CD4-positive, alpha-beta T cell (primary cell): ENCODE measurements at regions not wholly inside any gene's neighbourhood (a gene's known extent, or its start where the extent isn't known, plus 50 kb on each side); places are given as distances from the start of the nearest gene placed in this dataset.

Experiments used
- ATAC-seq: fragments of 200-7000 bp; cut with Tn5 transposase; one replicate; pipeline ENCODE4 v1.10.0; 2022; ENCODE audit warnings: mild to moderate bottlenecking; ENCODE audit not compliant: poor library complexity
- CTCF ChIA-PET: fragments of 350-600 bp; sonication (Branson Sonifier 250); formaldehyde crosslinking; loops from one replicate; lab custom pipeline; 2021; ENCODE audit warnings: antibody characterized with exemption, inconsistent platforms; lab: Charles Lee
- POLR2A ChIA-PET: fragments of 350-600 bp; sonication (Branson Sonifier 250); formaldehyde crosslinking; loops from one replicate; lab custom pipeline; 2021; ENCODE audit warnings: antibody characterized with exemption, inconsistent platforms; lab: Charles Lee
- DNase-seq, 14 experiments: peaks; one replicate each; pipeline ENCODE4 v3.0.0-alpha.2; 2013 to 2020; ENCODE audit warnings: mixed read lengths in 2 of 14
- H3K27ac ChIP-seq, 2 donors: one replicate each; pipeline versions ENCODE4 v1.5.1 to v1.7.0; 2013; ENCODE audit warnings: low read length in 2 of 2, low read depth in 1 of 2, mild to moderate bottlenecking in 1 of 2
- H3K27me3 ChIP-seq, 2 experiments: 1 replicate in 1 of 2; 2 replicates in 1 of 2; pipeline versions ENCODE4 v1.6.1 to v1.7.0; 2013; ENCODE audit warnings: low read length in 2 of 2, control low read depth in 1 of 2, mild to moderate bottlenecking in 1 of 2, moderate library complexity in 1 of 2; ENCODE audit not compliant: insufficient read depth in 2 of 2, control insufficient read depth in 1 of 2
- H3K36me3 ChIP-seq: one replicate; pipeline ENCODE4 v1.6.1; 2013; ENCODE audit warnings: low read length, control low read depth; ENCODE audit not compliant: insufficient read depth
- H3K4me1 ChIP-seq: one replicate; pipeline ENCODE4 v1.6.1; 2013; ENCODE audit warnings: low read length, control low read depth; ENCODE audit not compliant: insufficient read depth
- H3K4me3 ChIP-seq: one replicate; pipeline ENCODE4 v1.5.1; 2013; ENCODE audit warnings: mild to moderate bottlenecking, low read length, moderate library complexity
- H3K9me3 ChIP-seq, 2 experiments: 1 replicate in 1 of 2; 2 replicates in 1 of 2; pipeline versions ENCODE4 v1.6.1 to v1.7.0; 2013; ENCODE audit warnings: low read length in 2 of 2, mild to moderate bottlenecking in 2 of 2, control low read depth in 1 of 2, moderate library complexity in 1 of 2; ENCODE audit not compliant: control insufficient read depth in 1 of 2, insufficient read depth in 1 of 2
- H3K27ac Mint-ChIP-seq: one replicate; pipeline ENCODE4 v1.8.0; 2020; ENCODE audit warnings: mixed read lengths
- H3K27me3 Mint-ChIP-seq: one replicate; pipeline ENCODE4 v1.8.0; 2021; ENCODE audit warnings: mixed read lengths
- H3K36me3 Mint-ChIP-seq: one replicate; pipeline ENCODE4 v1.8.0; 2021; ENCODE audit warnings: low read depth, mixed read lengths
- H3K4me1 Mint-ChIP-seq: one replicate; pipeline ENCODE4 v1.8.0; 2021; ENCODE audit warnings: low read depth, mixed read lengths
- H3K4me3 Mint-ChIP-seq: one replicate; pipeline ENCODE4 v1.8.0; 2020; ENCODE audit warnings: mild to moderate bottlenecking, mixed read lengths
- H3K9me3 Mint-ChIP-seq: one replicate; pipeline ENCODE4 v1.8.0; 2020; ENCODE audit warnings: mixed read lengths
- CTCF ChIP-seq: fragments of 200-600 bp; IDR thresholded peaks from one replicate; pipeline ENCODE4 v1.8.0; 2022; ENCODE audit warnings: antibody characterized with exemption, mild to moderate bottlenecking
- intact Hi-C, 2 experiments: fragments of 100-400 bp; cut with DNase I in 1 of 2; cut with micrococcal nuclease in 1 of 2; formaldehyde crosslinking; loops; one replicate each; pipeline versions ENCODE4 v1.15.1 to v1.9.0; 2023 to 2025; cut with DNase I, micrococcal nuclease

GRCh38 chrX:125826080-125826479 is 340.0 kb downstream of the DCAF12L2 start:
- no peaks in the 10 kb centered on the region for H3K4me1 ChIP-seq
- ATAC-seq (no peak), DNase-seq (no peak)
- Mint-ChIP-seq H3K36me3 (no peaks in the 10 kb centered on the region), H3K4me3 (no peak overlapping the region), H3K4me1 (no peaks in the 10 kb centered on the region), H3K9me3 (no peaks in the 10 kb centered on the region), H3K27me3 (no peaks in the 10 kb centered on the region), H3K27ac (no peak overlapping the region)
- intact Hi-C loops, result no loop called here
- ChIA-PET POLR2A (no interaction called here), CTCF (no interaction called here)
- H3K27ac ChIP-seq, result no peak overlapping the region
- H3K4me3 ChIP-seq, result no peak overlapping the region
- H3K27me3 ChIP-seq, result no peaks in the 10 kb centered on the region
- no peak for TF ChIP-seq CTCF
- no peaks in the 10 kb centered on the region for H3K36me3 ChIP-seq
- H3K9me3 ChIP-seq, result no peaks in the 10 kb centered on the region

- Mint-ChIP-seq H3K4me1 (no peaks in the 10 kb centered on the region), H3K27me3 (no peaks in the 10 kb centered on the region), H3K4me3 (no peak overlapping the region), H3K36me3 (no peaks in the 10 kb centered on the region), H3K27ac (no peak overlapping the region), H3K9me3 (no peaks in the 10 kb centered on the region)
- ATAC-seq (no peak), DNase-seq (no peak)
- Histone ChIP-seq H3K36me3 (no peaks in the 10 kb centered on the region), H3K4me3 (no peak overlapping the region), H3K4me1 (no peaks in the 10 kb centered on the region), H3K27ac (no peak overlapping the region), H3K9me3 (no peaks in the 10 kb centered on the region), H3K27me3 (no peaks in the 10 kb centered on the region)
- TF ChIP-seq CTCF, result no peak
- intact Hi-C loops, result no loop called here
- ChIA-PET CTCF (no interaction called here), POLR2A (no interaction called here)
Measured at GRCh38 chrX:125826774-125827451, 339.2 kb downstream of the DCAF12L2 start.

GRCh38 chrX:125846271-125846670 is 319.8 kb downstream of the DCAF12L2 start:
- Histone ChIP-seq H3K27ac (no peak overlapping the region), H3K36me3 (no peaks in the 10 kb centered on the region), H3K4me1 (no peaks in the 10 kb centered on the region), H3K27me3 (no peaks in the 10 kb centered on the region), H3K9me3 (no peaks in the 10 kb centered on the region), H3K4me3 (no peak overlapping the region)
- no peaks in the 10 kb centered on the region for H3K9me3 Mint-ChIP-seq
- H3K27ac Mint-ChIP-seq, result no peak overlapping the region
- ATAC-seq, result no peak
- H3K4me3 Mint-ChIP-seq, result no peak overlapping the region
- no peak for DNase-seq
- H3K27me3 Mint-ChIP-seq, result no peaks in the 10 kb centered on the region
- H3K36me3 Mint-ChIP-seq, result no peaks in the 10 kb centered on the region
- CTCF ChIA-PET, result no interaction called here
- TF ChIP-seq CTCF, result no peak
- no peaks in the 10 kb centered on the region for H3K4me1 Mint-ChIP-seq
- intact Hi-C loops, result no loop called here
- POLR2A ChIA-PET, result no interaction called here
